Keratinocyte (primary cell): ENCODE measurements at regions not wholly inside any gene's neighbourhood (a gene's known extent, or its start where the extent isn't known, plus 50 kb on each side); places are given as distances from the start of the nearest gene placed in this dataset.

Source experiments
- CTCF ChIP-seq, 3 experiments: IDR thresholded peaks in 1 of 3; conservative IDR thresholded peaks in 1 of 3; optimal IDR thresholded peaks in 1 of 3; 2 replicates in 2 of 3; 3 replicates in 1 of 3; pipeline versions ENCODE3 to v1.5.1; 2011; ENCODE audit warnings: low read length in 3 of 3, mild to moderate bottlenecking in 3 of 3, moderate library complexity in 2 of 3, control low read depth in 1 of 3, inconsistent platforms in 1 of 3; ENCODE audit not compliant: insufficient read depth in 2 of 3; ENCODE audit errors: extremely low read depth in 1 of 3
- EZH2 ChIP-seq: IDR thresholded peaks from one replicate; pipeline ENCODE4 v1.6.1; 2012; ENCODE audit warnings: inconsistent platforms, mild to moderate bottlenecking, low read length, moderate library complexity

- no peak for TF ChIP-seq CTCF (optimal IDR thresholded peaks at IDR 0.05 in 1 of 3, IDR thresholded peaks at IDR 0.05 in 1 of 3, conservative IDR thresholded peaks at IDR 0.05 in 1 of 3; ENCODE audit: extremely low read depth in 1 of 3, insufficient read depth in 2 of 3, low read length in 3 of 3)
- no peak for TF ChIP-seq EZH2
These were observed 1184.6 kb downstream of the FLRT2 start for GRCh38 chr14:86714575-86714974.
